Stimulated activated CD8-positive, alpha-beta memory T cell treated with anti-CD3 and anti-CD28 coated beads, Interleukin-7, amount 100 ng/mL, for 48 hours (primary cell): ENCODE measurements at regions not wholly inside any gene's neighbourhood (a gene's known extent, or its start where the extent isn't known, plus 50 kb on each side); places are given as distances from the start of the nearest gene placed in this dataset.
"Not testable (repeated sequence)": the region's sequence is repeated elsewhere in the genome, so short reads cannot be mapped to it uniquely, and the experiment has no call there.

Experiments used
- DNase-seq, 2 donors: peaks; one replicate each; pipeline ENCODE4 v3.0.0-alpha.2; 2020; ENCODE audit warnings: low read depth in 1 of 2; ENCODE audit errors: extremely low read depth in 1 of 2

GRCh38 chr6:140660295-140660694, 1285.8 kb upstream of the CITED2 start:
- no peak for DNase-seq

GRCh38 chr6:140653972-140654371, 1279.5 kb upstream of the CITED2 start:
- DNase-seq: no peak

GRCh38 chr6:140653506-140653905, 1279.1 kb upstream of the CITED2 start:
- DNase-seq: no peak

- not testable (repeated sequence) for DNase-seq
Observed at GRCh38 chr6:140649502-140649901, 1275.1 kb upstream of the CITED2 start.

- not testable (repeated sequence) for DNase-seq
Observed at GRCh38 chr6:140647322-140647721, 1272.9 kb upstream of the CITED2 start.

- no peak for DNase-seq
Observed at GRCh38 chr6:140644017-140644416, 1269.6 kb upstream of the CITED2 start.

- no peak for DNase-seq
Observed at GRCh38 chr6:140641412-140641811, 1267.0 kb upstream of the CITED2 start.

GRCh38 chr6:140636908-140637402, 1262.5 kb upstream of the CITED2 start:
- DNase-seq: no peak

GRCh38 chr6:140636271-140636907, 1261.9 kb upstream of the CITED2 start:
- DNase-seq: no peak

GRCh38 chr6:140627002-140627401, 1252.6 kb upstream of the CITED2 start:
- no peak for DNase-seq

- no peak for DNase-seq
Observed at GRCh38 chr6:140623498-140623897, 1249.0 kb upstream of the CITED2 start.

- DNase-seq: no peak
Observed at GRCh38 chr6:140620496-140620895, 1246.0 kb upstream of the CITED2 start.

- no peak for DNase-seq
Observed at GRCh38 chr6:140609956-140610355, 1235.5 kb upstream of the CITED2 start.

GRCh38 chr6:140609321-140609720, 1234.9 kb upstream of the CITED2 start:
- no peak for DNase-seq

- no peak for DNase-seq
Observed at GRCh38 chr6:140604786-140605185, 1230.3 kb upstream of the CITED2 start.

GRCh38 chr6:140602431-140603248, 1228.2 kb upstream of the CITED2 start:
- no peak for DNase-seq

- no peak for DNase-seq
Observed at GRCh38 chr6:140601021-140601808, 1226.8 kb upstream of the CITED2 start.

- DNase-seq: no peak
Observed at GRCh38 chr6:140599916-140600315, 1225.5 kb upstream of the CITED2 start.

- DNase-seq: no peak
Observed at GRCh38 chr6:140597181-140597580, 1222.7 kb upstream of the CITED2 start.

- DNase-seq: no peak
Observed at GRCh38 chr6:140594806-140595128, 1220.3 kb upstream of the CITED2 start.

GRCh38 chr6:140592877-140593276, 1218.4 kb upstream of the CITED2 start:
- DNase-seq: no peak

GRCh38 chr6:140590641-140591040, 1216.2 kb upstream of the CITED2 start:
- DNase-seq: no peak
